HG03565 (cell line): ENCODE measurements at regions not wholly inside any gene's neighbourhood (a gene's known extent, or its start where the extent isn't known, plus 50 kb on each side); places are given as distances from the start of the nearest gene placed in this dataset.

Experiments
- ATAC-seq: cut with Tn5 transposase; IDR thresholded peaks from one replicate; pipeline ENCODE4 v1.9.1; 2021; ENCODE audit warnings: mild to moderate bottlenecking, moderate library complexity; ENCODE audit not compliant: unreplicated experiment

- ATAC-seq = no peak
These were observed 284.5 kb downstream of the KCNRG start for GRCh38 chr13:50299546-50300249.

- no peak for ATAC-seq
These were observed 288.9 kb downstream of the KCNRG start for GRCh38 chr13:50303963-50304721.

GRCh38 chr13:50306156-50306555, 290.9 kb downstream of the KCNRG start:
- ATAC-seq = no peak

GRCh38 chr13:50309318-50309717, 294.1 kb downstream of the KCNRG start:
- no peak for ATAC-seq

- no peak for ATAC-seq
These were observed 294.8 kb downstream of the KCNRG start for GRCh38 chr13:50309882-50310594.

GRCh38 chr13:50310734-50311133, 295.5 kb downstream of the KCNRG start:
- no peak for ATAC-seq

GRCh38 chr13:50318887-50319286, 303.6 kb downstream of the KCNRG start:
- ATAC-seq = no peak

- no peak for ATAC-seq
These were observed 304.5 kb downstream of the KCNRG start for GRCh38 chr13:50319635-50320255.

- no peak for ATAC-seq
These were observed 305.1 kb downstream of the KCNRG start for GRCh38 chr13:50320271-50320862.

- ATAC-seq = no peak
These were observed 306.8 kb downstream of the KCNRG start for GRCh38 chr13:50322006-50322405.

- ATAC-seq = no peak
These were observed 308.3 kb downstream of the KCNRG start for GRCh38 chr13:50323440-50324065.

GRCh38 chr13:50326271-50326670, 311.0 kb downstream of the KCNRG start:
- no peak for ATAC-seq

GRCh38 chr13:50326811-50327210, 311.6 kb downstream of the KCNRG start:
- ATAC-seq = no peak

GRCh38 chr13:50334115-50334778, 319.0 kb downstream of the KCNRG start:
- no peak for ATAC-seq

GRCh38 chr13:50334944-50335343, 319.7 kb downstream of the KCNRG start:
- ATAC-seq = no peak

GRCh38 chr13:50339271-50339670, 324.0 kb downstream of the KCNRG start:
- ATAC-seq = no peak

GRCh38 chr13:50340146-50340545, 324.9 kb downstream of the KCNRG start:
- ATAC-seq = no peak

GRCh38 chr13:50340551-50341287, 325.5 kb downstream of the KCNRG start:
- ATAC-seq = no peak

GRCh38 chr13:50341526-50341925, 326.3 kb downstream of the KCNRG start:
- ATAC-seq = no peak
